ENCODE measurements at regions not wholly inside any gene's neighbourhood (a gene's known extent, or its start where the extent isn't known, plus 50 kb on each side); places are given as distances from the start of the nearest gene placed in this dataset.

GRCh38 chr10:131585761-131586160 lies 274.2 kb upstream of the TCERG1L start:
- no peak for FAIRE-seq

DNA sequence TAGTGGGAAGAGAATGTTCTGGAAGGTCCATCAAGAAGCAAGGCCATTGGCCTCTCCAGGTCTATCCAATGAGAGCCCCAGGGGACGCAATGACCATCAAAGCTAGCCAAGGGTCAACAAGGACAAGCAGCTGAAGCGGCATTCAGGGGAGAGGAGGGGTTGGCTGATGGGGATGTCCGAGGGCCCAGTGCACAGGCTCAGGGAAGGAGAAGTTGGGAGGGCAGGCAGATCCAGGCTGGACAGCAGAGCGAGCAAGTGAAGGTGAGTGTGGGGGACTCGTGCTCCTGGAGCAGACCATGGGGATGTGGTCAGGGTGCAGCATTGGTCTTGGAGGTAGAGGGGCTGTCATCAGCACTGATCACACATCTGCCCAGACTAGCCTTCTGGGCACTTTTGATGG lies 275.4 kb upstream of the TCERG1L start:
- FAIRE-seq, result no peak

DNA sequence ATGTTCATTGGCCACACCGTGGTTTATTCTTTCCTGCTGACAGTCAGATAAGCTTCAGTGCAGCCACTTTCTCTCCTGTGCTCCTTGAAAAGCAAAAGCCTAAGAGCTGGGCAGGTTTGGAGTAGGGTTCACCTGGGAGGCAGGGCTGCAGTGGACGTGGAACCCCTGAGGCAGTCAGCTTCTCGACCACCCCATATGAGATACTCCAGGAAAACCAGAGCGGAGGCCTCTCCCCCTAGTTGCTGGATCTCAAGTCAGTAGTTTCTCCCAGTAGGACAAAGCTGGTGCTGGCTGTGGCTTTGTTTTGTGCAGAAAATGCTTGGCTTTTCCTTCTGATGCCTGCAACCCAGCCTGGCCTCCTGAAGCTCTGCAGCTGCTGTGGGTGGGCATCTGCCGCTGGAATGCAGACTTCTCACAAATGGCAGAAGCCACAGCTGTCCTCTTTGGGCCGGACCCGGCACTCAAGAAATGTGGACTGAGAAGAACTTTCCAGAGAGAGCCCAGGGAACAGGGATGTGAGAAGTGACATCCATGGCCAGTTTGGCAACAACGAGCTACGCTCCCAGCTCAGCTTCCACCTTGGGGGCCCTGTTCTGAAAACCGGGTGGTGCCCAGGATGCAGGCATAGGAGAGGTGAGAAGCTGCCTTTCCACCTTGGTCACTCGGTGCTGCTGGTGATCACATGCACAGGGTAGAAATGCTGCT lies 276.6 kb upstream of the TCERG1L start:
- FAIRE-seq, result no peak

- no peak for FAIRE-seq
Observed at GRCh38 chr10:131588704-131589220, 277.2 kb upstream of the TCERG1L start.

DNA sequence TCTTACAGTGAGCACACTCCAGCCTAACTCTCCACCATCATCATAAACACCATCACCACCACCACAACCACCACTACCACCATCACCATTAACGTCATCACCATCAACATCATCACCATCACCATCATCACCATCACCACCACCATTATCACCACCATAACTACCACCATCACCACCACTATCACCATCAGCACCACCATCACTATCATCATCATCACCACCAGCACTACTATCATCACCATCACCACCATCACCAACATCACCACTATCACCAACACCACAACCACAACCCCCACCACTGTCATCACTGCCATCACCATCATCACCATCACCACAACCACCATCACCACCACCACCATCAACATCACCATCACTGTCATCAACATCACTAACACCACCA lies 279.0 kb upstream of the TCERG1L start:
- FAIRE-seq, result no peak

DNA sequence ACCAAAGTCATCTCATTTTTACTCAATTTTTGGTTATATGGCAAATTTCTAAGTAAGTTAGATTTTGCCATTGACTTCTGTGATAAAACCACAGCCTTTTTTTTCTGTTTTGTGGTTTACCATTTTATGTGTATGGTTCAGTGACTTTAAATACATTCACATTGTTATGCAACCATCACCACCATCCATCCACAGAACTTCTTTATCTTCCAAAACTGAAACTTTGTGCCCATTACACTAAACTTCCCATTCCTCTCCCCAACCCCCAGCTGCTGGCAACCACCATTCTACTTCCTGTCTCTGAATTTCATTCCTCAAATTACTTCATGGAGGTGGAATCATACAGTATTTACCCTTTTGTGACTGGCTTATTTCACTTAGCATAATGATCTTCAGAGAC lies 280.4 kb upstream of the TCERG1L start:
- no peak for FAIRE-seq

- no peak for FAIRE-seq
Observed at GRCh38 chr10:131609176-131609575, 291.6 kb upstream of the PPP2R2D start.

GRCh38 chr10:131615150-131615549 lies 285.7 kb upstream of the PPP2R2D start:
- no peak for FAIRE-seq

GRCh38 chr10:131616040-131616439 lies 284.8 kb upstream of the PPP2R2D start:
- no peak for FAIRE-seq

- FAIRE-seq, result no peak
Observed at GRCh38 chr10:131617113-131617858, 283.5 kb upstream of the PPP2R2D start.

DNA sequence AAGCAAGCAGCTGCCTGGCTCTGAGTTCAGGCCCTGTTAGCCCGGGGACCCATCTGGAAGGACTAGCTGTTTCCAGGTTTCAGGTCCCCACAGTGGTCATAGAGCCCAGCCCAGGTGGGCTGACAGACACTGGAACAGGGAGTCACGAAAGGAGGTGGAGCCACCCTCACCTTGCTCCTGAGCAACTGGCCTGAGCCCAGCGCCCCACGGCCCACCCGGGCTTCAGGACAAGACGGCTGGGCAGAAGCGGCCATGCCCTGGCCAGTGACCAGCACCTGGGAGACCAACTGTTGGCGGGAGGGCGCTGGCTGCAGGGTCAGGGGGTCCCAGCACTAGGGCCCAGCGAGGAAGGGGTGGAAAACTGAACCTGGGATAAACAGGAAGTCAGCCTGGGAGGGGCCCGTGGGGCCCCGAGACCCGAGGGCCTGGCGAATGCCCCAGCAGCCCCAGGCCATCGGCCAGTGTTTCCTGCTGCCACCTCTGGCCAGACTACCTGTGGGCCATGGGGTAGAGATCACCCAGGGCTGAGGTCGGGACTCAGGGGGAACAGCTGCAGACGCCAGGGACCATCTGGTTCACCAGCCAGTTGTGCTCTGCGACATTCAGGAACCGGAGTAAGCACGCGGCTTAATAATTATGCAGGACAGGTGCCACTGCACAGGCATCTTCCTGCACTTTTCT lies 282.1 kb upstream of the PPP2R2D start:
- FAIRE-seq, result no peak

DNA sequence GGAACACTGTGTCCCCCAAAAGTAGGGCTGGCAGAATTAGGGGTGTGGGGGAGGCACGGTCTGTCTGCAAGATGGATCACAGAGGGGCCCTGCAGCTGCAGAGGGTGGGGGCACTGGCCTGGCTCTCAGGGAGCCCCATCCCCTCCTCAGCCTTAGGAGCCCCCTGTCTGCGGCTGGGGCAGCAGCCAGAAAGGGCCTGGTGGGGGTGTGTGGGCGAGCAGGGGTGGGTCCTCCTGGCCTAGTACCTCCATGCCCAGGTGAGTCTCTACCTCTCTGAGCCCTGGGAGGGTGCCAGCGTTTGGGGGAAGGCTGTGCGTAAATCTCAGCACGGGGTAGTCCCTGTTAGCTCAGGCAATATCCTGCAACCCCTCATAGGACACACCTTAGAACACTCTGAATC lies 280.5 kb upstream of the PPP2R2D start:
- no peak for FAIRE-seq

- FAIRE-seq, result no peak
Observed at GRCh38 chr10:131620904-131621303, 279.9 kb upstream of the PPP2R2D start.

- no peak for FAIRE-seq
Observed at GRCh38 chr10:131621784-131622624, 278.8 kb upstream of the PPP2R2D start.

- no peak for FAIRE-seq
Observed at GRCh38 chr10:131625041-131625440, 275.8 kb upstream of the PPP2R2D start.

- FAIRE-seq, result no peak
Observed at GRCh38 chr10:131626274-131626673, 274.5 kb upstream of the PPP2R2D start.

GRCh38 chr10:131629026-131629770 lies 271.6 kb upstream of the PPP2R2D start:
- no peak for FAIRE-seq

GRCh38 chr10:131630772-131631258 lies 270.0 kb upstream of the PPP2R2D start:
- FAIRE-seq, result no peak

- no peak for FAIRE-seq
Observed at GRCh38 chr10:131631619-131632018, 269.2 kb upstream of the PPP2R2D start.

DNA sequence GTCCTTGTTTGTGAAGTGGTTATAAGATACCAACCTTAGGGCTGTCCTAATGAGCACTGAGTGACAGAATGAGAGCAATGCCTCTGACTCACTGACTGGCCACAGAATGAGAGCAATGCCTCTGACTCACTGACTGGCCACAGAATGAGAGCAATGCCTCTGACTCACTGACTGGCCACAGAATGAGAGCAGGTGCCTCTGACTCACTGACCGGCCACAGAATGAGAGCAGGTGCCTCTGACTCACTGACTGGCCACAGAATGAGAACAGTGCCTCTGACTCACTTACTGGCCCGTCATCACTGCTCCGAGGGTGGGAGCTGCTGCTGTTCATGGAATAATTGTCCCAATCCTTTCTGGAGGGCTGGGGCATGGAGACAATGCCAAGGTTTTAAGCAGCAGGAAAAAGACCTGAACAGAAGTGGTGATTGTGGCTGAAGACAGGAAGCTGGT lies 265.2 kb upstream of the PPP2R2D start:
- FAIRE-seq, result no peak

DNA sequence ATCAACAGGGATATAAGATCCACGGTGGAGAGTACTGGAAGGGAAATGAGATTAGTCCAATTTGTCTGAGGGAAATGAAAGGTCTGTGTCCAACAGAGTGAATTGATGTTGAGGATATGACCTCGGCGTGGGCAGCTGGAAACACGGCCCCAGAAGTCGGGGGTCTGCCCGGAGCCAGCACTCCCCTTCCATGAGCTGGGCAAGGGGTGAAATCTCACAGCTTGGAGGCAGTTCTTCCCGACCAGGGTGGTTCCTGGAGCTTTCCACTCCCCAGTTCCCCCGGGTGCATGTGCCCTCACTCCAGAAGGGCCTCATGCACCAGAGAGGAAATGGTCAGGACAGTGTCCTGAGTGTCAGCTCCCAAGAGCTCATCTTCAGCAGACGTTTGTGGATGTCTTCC lies 264.7 kb upstream of the PPP2R2D start:
- FAIRE-seq, result no peak

Measured in colon (tissue), 2 donors.